ENCODE measurements at regions not wholly inside any gene's neighbourhood (a gene's known extent, or its start where the extent isn't known, plus 50 kb on each side); places are given as distances from the start of the nearest gene placed in this dataset.

DNA sequence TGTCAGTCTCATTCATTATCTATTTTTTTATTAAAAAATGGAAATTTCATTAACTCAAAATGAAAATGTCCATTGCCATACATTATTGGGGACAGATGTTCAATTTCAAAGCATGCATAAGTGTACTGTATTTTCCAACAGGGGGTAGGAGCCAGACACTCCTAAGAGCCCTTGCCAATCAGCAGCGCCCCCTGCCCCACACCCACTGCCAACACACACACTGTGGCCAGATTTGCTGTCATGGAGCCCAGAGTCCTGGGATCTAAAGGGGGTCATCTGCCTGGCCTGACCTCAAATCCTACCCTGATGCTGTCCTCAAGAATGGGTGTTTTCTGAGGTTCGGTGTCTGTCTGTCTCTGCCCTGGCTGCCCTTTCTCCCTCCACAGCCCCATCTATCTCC, 162.2 kb upstream of the TWIST2 start:
- H3K36me3 Mint-ChIP-seq, result no peaks in the 10 kb centered on the region
- H3K27ac Mint-ChIP-seq, result no peak overlapping the region
- TF ChIP-seq, protein P1, sequence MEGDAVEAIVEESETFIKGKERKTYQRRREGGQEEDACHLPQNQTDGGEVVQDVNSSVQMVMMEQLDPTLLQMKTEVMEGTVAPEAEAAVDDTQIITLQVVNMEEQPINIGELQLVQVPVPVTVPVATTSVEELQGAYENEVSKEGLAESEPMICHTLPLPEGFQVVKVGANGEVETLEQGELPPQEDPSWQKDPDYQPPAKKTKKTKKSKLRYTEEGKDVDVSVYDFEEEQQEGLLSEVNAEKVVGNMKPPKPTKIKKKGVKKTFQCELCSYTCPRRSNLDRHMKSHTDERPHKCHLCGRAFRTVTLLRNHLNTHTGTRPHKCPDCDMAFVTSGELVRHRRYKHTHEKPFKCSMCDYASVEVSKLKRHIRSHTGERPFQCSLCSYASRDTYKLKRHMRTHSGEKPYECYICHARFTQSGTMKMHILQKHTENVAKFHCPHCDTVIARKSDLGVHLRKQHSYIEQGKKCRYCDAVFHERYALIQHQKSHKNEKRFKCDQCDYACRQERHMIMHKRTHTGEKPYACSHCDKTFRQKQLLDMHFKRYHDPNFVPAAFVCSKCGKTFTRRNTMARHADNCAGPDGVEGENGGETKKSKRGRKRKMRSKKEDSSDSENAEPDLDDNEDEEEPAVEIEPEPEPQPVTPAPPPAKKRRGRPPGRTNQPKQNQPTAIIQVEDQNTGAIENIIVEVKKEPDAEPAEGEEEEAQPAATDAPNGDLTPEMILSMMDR (IDR thresholded peaks at IDR 0.05; ENCODE audit: unreplicated experiment), result no peak
- peaks cover 21% of the 10 kb centered on the region for H3K27me3 Mint-ChIP-seq (ENCODE audit: low read depth)
- no peak overlapping the region for H3K4me3 Mint-ChIP-seq
- peaks cover 13% of the 10 kb centered on the region for H3K4me1 Mint-ChIP-seq
- H3K9me3 Mint-ChIP-seq, result no peaks in the 10 kb centered on the region
- DNase-seq (ENCODE audit: low spot score in 2 of 2, unreplicated experiment in 2 of 2), result no peak

DNA sequence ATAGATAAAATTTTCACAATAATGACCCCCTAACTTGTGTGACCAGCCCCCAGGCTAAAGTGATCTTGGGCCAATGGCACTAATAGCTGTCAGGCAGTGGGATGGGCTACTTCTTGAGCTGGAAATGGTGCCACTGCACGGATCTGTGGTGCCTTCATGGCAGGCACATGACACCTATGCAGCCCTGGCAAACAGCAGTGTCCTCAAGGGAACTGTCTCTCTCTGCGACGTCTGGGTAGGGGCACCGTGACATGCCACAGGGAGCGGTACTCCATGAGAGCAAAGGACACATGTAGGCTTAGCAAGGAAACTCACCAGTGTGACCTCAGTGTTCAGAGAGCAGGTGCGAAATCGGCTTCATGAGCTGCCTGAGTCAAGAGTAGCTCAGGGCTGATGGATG, 161.7 kb upstream of the TWIST2 start:
- Mint-ChIP-seq H3K4me1 (peaks cover 13% of the 10 kb centered on the region), H3K36me3 (no peaks in the 10 kb centered on the region), H3K4me3 (no peak overlapping the region), H3K27me3 (ENCODE audit: low read depth) (peaks cover 18% of the 10 kb centered on the region), H3K9me3 (no peaks in the 10 kb centered on the region), H3K27ac (no peak overlapping the region)
- no peak for DNase-seq (ENCODE audit: low spot score in 2 of 2, unreplicated experiment in 2 of 2)
- TF ChIP-seq, protein P1 (IDR thresholded peaks at IDR 0.05; ENCODE audit: unreplicated experiment), result no peak

GRCh38 chr2:238688193-238689153, 159.4 kb upstream of the TWIST2 start:
- Mint-ChIP-seq H3K27me3 (ENCODE audit: low read depth) (peaks cover 12% of the 10 kb centered on the region), H3K4me3 (no peak overlapping the region), H3K9me3 (no peaks in the 10 kb centered on the region), H3K27ac (no peak overlapping the region), H3K36me3 (no peaks in the 10 kb centered on the region), H3K4me1 (peaks cover 13% of the 10 kb centered on the region)
- TF ChIP-seq, protein P1 (IDR thresholded peaks at IDR 0.05; ENCODE audit: unreplicated experiment), result no peak
- DNase-seq (ENCODE audit: low spot score in 2 of 2, unreplicated experiment in 2 of 2), result no peak

- Mint-ChIP-seq H3K9me3 (no peaks in the 10 kb centered on the region), H3K36me3 (no peaks in the 10 kb centered on the region), H3K4me3 (no peak overlapping the region), H3K27ac (no peak overlapping the region), H3K4me1 (peaks cover 13% of the 10 kb centered on the region), H3K27me3 (ENCODE audit: low read depth) (peaks cover 14% of the 10 kb centered on the region)
- TF ChIP-seq, protein P1 (IDR thresholded peaks at IDR 0.05; ENCODE audit: unreplicated experiment), result no peak
- DNase-seq (ENCODE audit: low spot score in 2 of 2, unreplicated experiment in 2 of 2), result no peak
These were observed 158.6 kb upstream of the TWIST2 start for GRCh38 chr2:238689331-238689730.

DNA sequence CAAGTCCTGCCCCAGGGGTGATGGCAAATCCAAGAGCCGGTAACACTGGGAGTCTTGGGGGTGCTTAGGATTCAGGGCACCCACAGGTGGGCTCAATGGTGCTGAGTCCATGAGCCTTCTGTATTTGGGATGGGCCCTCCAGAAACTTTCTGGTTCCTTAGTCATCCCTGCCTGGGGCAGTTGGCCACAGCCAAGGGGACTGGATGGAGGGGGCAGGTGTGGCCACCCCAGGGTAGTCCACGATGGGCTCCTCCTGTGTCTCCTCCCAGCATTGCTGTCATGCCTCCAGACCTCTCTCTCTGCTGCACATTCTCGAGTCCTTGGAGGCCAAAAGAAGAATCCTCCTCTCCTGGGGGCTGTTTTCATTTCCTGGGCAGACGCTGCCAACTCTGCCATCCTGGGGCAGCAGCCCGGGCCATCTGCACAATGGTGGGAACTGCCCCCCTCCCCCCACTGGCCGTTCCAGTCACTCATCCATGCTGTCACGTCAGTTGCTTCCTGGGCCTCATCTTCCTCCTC, 158.0 kb upstream of the TWIST2 start:
- H3K4me1 Mint-ChIP-seq, result peaks cover 10% of the 10 kb centered on the region
- peaks cover 14% of the 10 kb centered on the region for H3K27me3 Mint-ChIP-seq (ENCODE audit: low read depth)
- H3K9me3 Mint-ChIP-seq, result no peaks in the 10 kb centered on the region
- no peak for DNase-seq (ENCODE audit: low spot score in 2 of 2, unreplicated experiment in 2 of 2)
- no peaks in the 10 kb centered on the region for H3K36me3 Mint-ChIP-seq
- TF ChIP-seq, protein P1 (IDR thresholded peaks at IDR 0.05; ENCODE audit: unreplicated experiment), result no peak
- no peak overlapping the region for H3K27ac Mint-ChIP-seq
- no peak overlapping the region for H3K4me3 Mint-ChIP-seq
